HCT116 (cell line): ENCODE measurements at regions not wholly inside any gene's neighbourhood (a gene's known extent, or its start where the extent isn't known, plus 50 kb on each side); places are given as distances from the start of the nearest gene placed in this dataset.

ENCODE experiments used
- ATAC-seq: fragments of 200-7000 bp; cut with Tn5 transposase; 2 replicates; pipeline ENCODE4 v1.9.1; 2020; ENCODE audit warnings: mild to moderate bottlenecking, moderate library complexity
- BruUV-seq: library from RNA; stranded (reverse); fragments of 400-500 nt; replicated peaks from 2 replicates; lab custom pipeline; 2021; lab: Mats Ljungman, UMichigan
- CTCF ChIA-PET: fragments of 300-600 bp; sonication (Branson Sonifier 250); formaldehyde crosslinking; loops from one replicate; lab custom pipeline; 2021; ENCODE audit warnings: antibody characterized with exemption; lab: Charles Lee
- POLR2A ChIA-PET: fragments of 300-600, 350-600 bp; sonication (Branson Sonifier 250); formaldehyde crosslinking; loops from one replicate; lab custom pipeline; 2021; ENCODE audit warnings: antibody characterized with exemption; lab: Charles Lee
- RAD21 ChIA-PET, 2 experiments: fragments of 300-600 bp; sonication (Branson Sonifier 250); formaldehyde crosslinking; loops; one replicate each; lab custom pipeline; 2023; ENCODE audit warnings: low total read pairs in 2 of 2; ENCODE audit not compliant: uncharacterized antibody in 2 of 2, unreplicated experiment in 2 of 2, low non-redundant PET in 1 of 2; lab: Charles Lee
- DNase-seq: peaks from one replicate; pipeline ENCODE4 v3.0.0-alpha.2; 2010; ENCODE audit warnings: low read depth, low spot score
- H2AFZ ChIP-seq: fragments of 200-600 bp; shearing (Covaris generic), sonication (generic); 2 replicates; pipeline ENCODE4 v1.6.1; 2017; ENCODE audit warnings: low read depth, mixed run types, mixed read lengths, antibody characterized with exemption, low read length; ENCODE audit not compliant: poor library complexity, severe bottlenecking
- H3K27ac ChIP-seq: 2 replicates; pipeline ENCODE4 v1.5.1; 2012; ENCODE audit warnings: low read depth, low read length
- H3K27me3 ChIP-seq: fragments of 200-600 bp; sonication (generic); 2 replicates; pipeline ENCODE4 v1.6.1; 2016; ENCODE audit warnings: mixed run types, low read length, mixed read lengths; ENCODE audit not compliant: insufficient read depth
- H3K36me3 ChIP-seq, 2 experiments: fragments of 200-500 bp in 1 of 2; fragments of 200-600 bp in 1 of 2; sonication (Bioruptor generic) in 1 of 2; sonication (generic) in 1 of 2; 2 replicates each; pipeline versions ENCODE4 v1.5.1 to v1.6.1; 2014 to 2016; ENCODE audit warnings: low read length in 2 of 2, inconsistent platforms in 1 of 2, mixed read lengths in 1 of 2, mixed run types in 1 of 2; ENCODE audit not compliant: insufficient read depth in 2 of 2, control insufficient read depth in 1 of 2
- H3K4me1 ChIP-seq, 2 experiments: fragments of 200-600 bp in 1 of 2; sonication (generic) in 1 of 2; 2 replicates each; pipeline versions ENCODE4 v1.5.1 to v1.6.1; 2012 to 2017; ENCODE audit warnings: low read length in 2 of 2, inconsistent platforms in 1 of 2, mild to moderate bottlenecking in 1 of 2, mixed read lengths in 1 of 2, mixed run types in 1 of 2, moderate library complexity in 1 of 2; ENCODE audit not compliant: insufficient read depth in 2 of 2, control insufficient read depth in 1 of 2
- H3K4me2 ChIP-seq: fragments of 200-600 bp; sonication (generic); 2 replicates; pipeline ENCODE4 v1.6.1; 2017; ENCODE audit warnings: mixed run types, low read length, mixed read lengths
- H3K4me3 ChIP-seq, 2 experiments: fragments of 200-600 bp in 1 of 2; sonication (generic) in 1 of 2; replicated peaks in 1 of 2; 2 replicates each; pipeline ENCODE4 v1.5.1; 2011 to 2016; ENCODE audit warnings: low read length in 2 of 2, control low read depth in 1 of 2, low read depth in 1 of 2, mild to moderate bottlenecking in 1 of 2, mixed read lengths in 1 of 2, mixed run types in 1 of 2
- H3K79me2 ChIP-seq: fragments of 200-600 bp; sonication (generic); 2 replicates; pipeline ENCODE4 v1.6.1; 2017; ENCODE audit warnings: mild to moderate bottlenecking, mixed run types, low read length, moderate library complexity, mixed read lengths; ENCODE audit not compliant: insufficient read depth
- H3K9ac ChIP-seq: fragments of 200-600 bp; sonication (generic); 2 replicates; pipeline ENCODE4 v1.6.1; 2016; ENCODE audit warnings: low read length, mixed read lengths
- H3K9me2 ChIP-seq: fragments of 200-600 bp; sonication (generic), shearing (Covaris generic); 2 replicates; pipeline ENCODE4 v1.6.1; 2017; ENCODE audit warnings: mixed run types, mild to moderate bottlenecking, moderate library complexity; ENCODE audit not compliant: insufficient read depth
- H3K9me3 ChIP-seq, 2 experiments: fragments of 200-500 bp in 1 of 2; fragments of 200-600 bp in 1 of 2; sonication (Bioruptor generic) in 1 of 2; sonication (generic) in 1 of 2; 2 replicates each; pipeline ENCODE4 v1.6.1; 2014 to 2017; ENCODE audit warnings: low read length in 2 of 2, mixed read lengths in 2 of 2, inconsistent platforms in 1 of 2, low read depth in 1 of 2, mild to moderate bottlenecking in 1 of 2, mixed run types in 1 of 2, moderate library complexity in 1 of 2; ENCODE audit not compliant: control insufficient read depth in 1 of 2, insufficient read depth in 1 of 2
- H4K20me1 ChIP-seq: fragments of 200-600 bp; sonication (generic), shearing (Covaris generic); 2 replicates; pipeline ENCODE4 v1.6.1; 2017; ENCODE audit warnings: mixed run types, mild to moderate bottlenecking, moderate library complexity; ENCODE audit not compliant: insufficient read depth
- CEBPB ChIP-seq: IDR thresholded peaks from 2 replicates; pipeline ENCODE4 v1.6.1; 2012; ENCODE audit warnings: low read depth
- EZH2phosphoT487 ChIP-seq: fragments of 200-600 bp; IDR thresholded peaks from 2 replicates; pipeline ENCODE4 v1.6.1; 2018; ENCODE audit warnings: antibody characterized with exemption, borderline replicate concordance
- POLR2A ChIP-seq: IDR thresholded peaks from 2 replicates; pipeline ENCODE4 v1.7.0; 2011; ENCODE audit warnings: borderline replicate concordance; ENCODE audit not compliant: insufficient read depth, insufficient read length; ENCODE audit errors: extremely low read depth
- POLR2AphosphoS5 ChIP-seq: IDR thresholded peaks from 2 replicates; pipeline ENCODE4 v1.6.1; 2011; ENCODE audit warnings: mild to moderate bottlenecking, low read depth, low read length, moderate library complexity
- SIN3A ChIP-seq: IDR thresholded peaks from 2 replicates; pipeline ENCODE4 v1.6.1; 2012; ENCODE audit warnings: low read depth
- SRF ChIP-seq: IDR thresholded peaks from 2 replicates; pipeline ENCODE4 v1.6.1; 2012; ENCODE audit warnings: low read depth
- ZNF274 ChIP-seq: fragments of 200-500 bp; sonication (Bioruptor generic); IDR thresholded peaks from 2 replicates; pipeline ENCODE4 v1.6.1; 2014; ENCODE audit warnings: mild to moderate bottlenecking, low read depth, low read length, inconsistent platforms
- intact Hi-C: fragments of 100-400 bp; cut with micrococcal nuclease; formaldehyde crosslinking; loops from 2 replicates; pipeline ENCODE4 v1.10.0; 2022
- TF ChIP-seq, protein P1 (sequence below): IDR thresholded peaks from 2 replicates; pipeline ENCODE4 v1.6.1; 2012; ENCODE audit warnings: low read depth
- TF ChIP-seq, protein P2 (sequence below): IDR thresholded peaks from 2 replicates; pipeline ENCODE4 v1.6.1; 2012
- TF ChIP-seq, protein P3 (sequence below), 3 experiments: fragments of 200-600 bp in 1 of 3; sonication (generic) in 1 of 3; IDR thresholded peaks in 2 of 3; conservative IDR thresholded peaks in 1 of 3; 2 replicates each; pipeline ENCODE4 v1.5.1; 2012 to 2017; ENCODE audit warnings: low read depth in 2 of 3, low read length in 2 of 3, antibody characterized with exemption in 1 of 3, borderline replicate concordance in 1 of 3, control low read depth in 1 of 3, mild to moderate bottlenecking in 1 of 3, mixed read lengths in 1 of 3, mixed run types in 1 of 3, moderate library complexity in 1 of 3; ENCODE audit not compliant: insufficient read depth in 1 of 3

DNA sequence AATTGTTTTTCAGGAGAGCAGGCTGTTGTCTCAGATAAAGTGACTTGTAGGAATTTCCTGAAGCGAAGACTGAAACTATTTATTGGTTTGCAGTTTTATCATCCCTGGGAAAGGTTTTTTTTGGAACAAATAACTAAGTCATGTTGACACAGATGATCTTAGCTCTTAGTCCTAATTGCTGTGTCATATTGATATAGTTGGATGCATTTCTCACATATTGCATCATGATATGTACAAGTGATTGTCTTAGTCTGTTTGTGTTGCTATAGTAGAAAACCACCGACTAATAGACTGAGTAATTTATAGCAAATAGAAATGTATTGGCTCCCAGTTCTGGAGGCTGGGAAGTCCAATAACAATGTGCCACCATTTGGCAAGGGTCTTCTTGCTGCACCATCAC, 397.5 kb upstream of the PPP1R2C start:
- Histone ChIP-seq H3K4me3 (no peak overlapping the region), H3K36me3 (no peaks in the 10 kb centered on the region), H3K79me2 (no peaks in the 10 kb centered on the region), H3K27ac (no peak overlapping the region), H3K4me2 (no peak overlapping the region), H3K4me1 (no peaks in the 10 kb centered on the region), H3K9me2 (no peaks in the 10 kb centered on the region), H3K9me3 (no peaks in the 10 kb centered on the region), H2AFZ (no peak overlapping the region), H3K9ac (no peak overlapping the region), H4K20me1 (no peaks in the 10 kb centered on the region), H3K27me3 (no peaks in the 10 kb centered on the region)
- no peak for DNase-seq
- BruUV-seq, result no TSS peak
- ChIA-PET CTCF (no interaction called here), POLR2A (no interaction called here), RAD21 (no interaction called here)
- no peak for ATAC-seq
- TF ChIP-seq CEBPB (no peak), SIN3A (no peak), ZNF274 (no peak), POLR2AphosphoS5 (no peak), SRF (no peak), EZH2phosphoT487 (no peak), POLR2A (no peak)
- TF ChIP-seq, protein P1, sequence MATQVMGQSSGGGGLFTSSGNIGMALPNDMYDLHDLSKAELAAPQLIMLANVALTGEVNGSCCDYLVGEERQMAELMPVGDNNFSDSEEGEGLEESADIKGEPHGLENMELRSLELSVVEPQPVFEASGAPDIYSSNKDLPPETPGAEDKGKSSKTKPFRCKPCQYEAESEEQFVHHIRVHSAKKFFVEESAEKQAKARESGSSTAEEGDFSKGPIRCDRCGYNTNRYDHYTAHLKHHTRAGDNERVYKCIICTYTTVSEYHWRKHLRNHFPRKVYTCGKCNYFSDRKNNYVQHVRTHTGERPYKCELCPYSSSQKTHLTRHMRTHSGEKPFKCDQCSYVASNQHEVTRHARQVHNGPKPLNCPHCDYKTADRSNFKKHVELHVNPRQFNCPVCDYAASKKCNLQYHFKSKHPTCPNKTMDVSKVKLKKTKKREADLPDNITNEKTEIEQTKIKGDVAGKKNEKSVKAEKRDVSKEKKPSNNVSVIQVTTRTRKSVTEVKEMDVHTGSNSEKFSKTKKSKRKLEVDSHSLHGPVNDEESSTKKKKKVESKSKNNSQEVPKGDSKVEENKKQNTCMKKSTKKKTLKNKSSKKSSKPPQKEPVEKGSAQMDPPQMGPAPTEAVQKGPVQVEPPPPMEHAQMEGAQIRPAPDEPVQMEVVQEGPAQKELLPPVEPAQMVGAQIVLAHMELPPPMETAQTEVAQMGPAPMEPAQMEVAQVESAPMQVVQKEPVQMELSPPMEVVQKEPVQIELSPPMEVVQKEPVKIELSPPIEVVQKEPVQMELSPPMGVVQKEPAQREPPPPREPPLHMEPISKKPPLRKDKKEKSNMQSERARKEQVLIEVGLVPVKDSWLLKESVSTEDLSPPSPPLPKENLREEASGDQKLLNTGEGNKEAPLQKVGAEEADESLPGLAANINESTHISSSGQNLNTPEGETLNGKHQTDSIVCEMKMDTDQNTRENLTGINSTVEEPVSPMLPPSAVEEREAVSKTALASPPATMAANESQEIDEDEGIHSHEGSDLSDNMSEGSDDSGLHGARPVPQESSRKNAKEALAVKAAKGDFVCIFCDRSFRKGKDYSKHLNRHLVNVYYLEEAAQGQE, result no peak
- TF ChIP-seq, protein P2, sequence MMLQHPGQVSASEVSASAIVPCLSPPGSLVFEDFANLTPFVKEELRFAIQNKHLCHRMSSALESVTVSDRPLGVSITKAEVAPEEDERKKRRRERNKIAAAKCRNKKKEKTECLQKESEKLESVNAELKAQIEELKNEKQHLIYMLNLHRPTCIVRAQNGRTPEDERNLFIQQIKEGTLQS, result no peak
- TF ChIP-seq, protein P3, sequence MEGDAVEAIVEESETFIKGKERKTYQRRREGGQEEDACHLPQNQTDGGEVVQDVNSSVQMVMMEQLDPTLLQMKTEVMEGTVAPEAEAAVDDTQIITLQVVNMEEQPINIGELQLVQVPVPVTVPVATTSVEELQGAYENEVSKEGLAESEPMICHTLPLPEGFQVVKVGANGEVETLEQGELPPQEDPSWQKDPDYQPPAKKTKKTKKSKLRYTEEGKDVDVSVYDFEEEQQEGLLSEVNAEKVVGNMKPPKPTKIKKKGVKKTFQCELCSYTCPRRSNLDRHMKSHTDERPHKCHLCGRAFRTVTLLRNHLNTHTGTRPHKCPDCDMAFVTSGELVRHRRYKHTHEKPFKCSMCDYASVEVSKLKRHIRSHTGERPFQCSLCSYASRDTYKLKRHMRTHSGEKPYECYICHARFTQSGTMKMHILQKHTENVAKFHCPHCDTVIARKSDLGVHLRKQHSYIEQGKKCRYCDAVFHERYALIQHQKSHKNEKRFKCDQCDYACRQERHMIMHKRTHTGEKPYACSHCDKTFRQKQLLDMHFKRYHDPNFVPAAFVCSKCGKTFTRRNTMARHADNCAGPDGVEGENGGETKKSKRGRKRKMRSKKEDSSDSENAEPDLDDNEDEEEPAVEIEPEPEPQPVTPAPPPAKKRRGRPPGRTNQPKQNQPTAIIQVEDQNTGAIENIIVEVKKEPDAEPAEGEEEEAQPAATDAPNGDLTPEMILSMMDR (IDR thresholded peaks at IDR 0.05 in 2 of 3, conservative IDR thresholded peaks at IDR 0.05 in 1 of 3; ENCODE audit: borderline replicate concordance in 1 of 3, insufficient read depth in 1 of 3, low read depth in 2 of 3, low read length in 2 of 3), result no peak
- intact Hi-C loops, result no loop called here
